DMS 273 (cell line): ENCODE measurements at regions not wholly inside any gene's neighbourhood (a gene's known extent, or its start where the extent isn't known, plus 50 kb on each side); places are given as distances from the start of the nearest gene placed in this dataset.

ENCODE experiments used
- DNase-seq: peaks from one replicate; lab custom pipeline; 2025; ENCODE audit not compliant: unreplicated experiment; lab: John Stamatoyannopoulos, UW

DNA sequence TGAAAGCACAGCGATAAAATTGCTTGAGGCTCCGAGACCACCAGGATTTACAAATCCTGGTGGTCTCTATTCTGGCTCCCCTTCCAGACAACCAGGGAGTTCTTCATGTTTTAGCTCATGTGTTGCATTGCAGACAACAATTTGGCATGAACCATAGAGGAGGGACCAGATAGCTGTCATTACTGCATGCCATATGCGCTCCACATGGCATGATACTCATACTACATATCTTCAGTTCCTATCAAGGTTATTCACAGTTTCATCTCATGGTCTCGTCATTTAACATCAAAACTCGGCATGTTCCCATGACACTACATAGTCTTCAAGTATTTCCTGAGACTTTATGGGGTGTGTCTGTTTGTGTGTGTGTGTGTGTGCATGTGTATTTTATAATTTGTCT lies 220.3 kb downstream of the OR13H1 start:
- no peak for DNase-seq

DNA sequence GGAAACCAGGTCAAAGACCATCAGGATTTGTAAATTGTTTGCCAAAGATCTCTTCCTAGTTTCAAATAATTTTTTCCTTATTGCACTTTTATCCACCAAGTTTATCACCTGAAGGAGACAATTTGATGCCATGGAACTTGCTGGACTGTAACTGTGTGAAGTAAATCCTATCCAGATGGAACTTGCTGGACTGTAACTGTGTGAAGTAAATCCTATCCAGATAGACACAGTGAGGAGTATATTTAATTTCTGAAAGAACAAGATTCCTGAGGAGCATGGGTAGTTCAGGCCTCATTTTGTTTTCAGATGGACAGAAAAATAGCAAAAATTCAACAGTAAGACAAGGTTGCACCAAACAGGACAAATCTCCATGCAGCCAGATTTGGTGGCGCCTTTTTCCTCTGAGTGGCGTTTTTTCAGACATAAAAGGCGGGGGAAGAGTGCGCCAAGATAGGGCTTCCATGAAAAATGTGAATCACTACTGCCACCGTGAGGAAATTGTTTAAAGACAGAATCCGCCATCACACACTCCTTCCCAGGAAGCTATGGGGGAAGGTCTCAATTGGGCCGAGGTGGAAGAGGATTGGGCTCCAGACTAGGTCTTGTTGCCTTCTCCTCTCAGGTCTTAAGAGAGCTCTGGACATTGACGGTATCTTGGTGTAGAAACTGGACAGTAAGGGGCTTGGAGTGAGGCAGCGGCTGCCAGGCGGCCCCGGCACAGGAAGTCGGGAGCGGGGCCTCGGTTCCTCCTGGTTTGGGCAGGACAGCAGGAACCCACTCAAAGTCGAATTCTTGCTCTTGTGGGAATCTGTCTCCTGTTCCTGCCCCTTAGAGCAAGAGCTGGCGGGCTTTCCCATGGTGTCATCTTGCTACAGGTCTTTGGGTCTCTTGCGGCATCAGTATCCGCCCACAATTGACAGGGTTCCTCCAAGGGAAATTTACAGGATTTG lies 234.7 kb downstream of the OR13H1 start:
- DNase-seq: peak; percentile 86

DNA sequence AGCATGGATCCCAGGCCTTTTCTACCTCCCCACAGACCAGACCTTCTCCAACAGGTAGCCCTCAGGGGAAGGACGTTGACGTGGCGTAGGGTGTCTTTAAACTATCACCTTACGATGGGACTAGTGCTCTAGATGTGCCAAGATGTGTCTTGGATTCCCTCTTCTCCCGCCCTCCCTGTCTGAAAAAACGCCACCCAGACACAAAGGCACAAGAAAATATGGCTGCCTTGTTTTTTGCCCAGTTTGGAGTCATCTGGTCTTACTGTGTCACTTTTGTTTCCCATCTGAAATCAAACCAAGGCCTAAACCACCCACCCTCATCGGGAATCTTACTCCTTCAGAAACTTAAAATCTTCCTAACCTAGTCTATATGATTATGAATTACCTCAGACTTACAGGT lies 235.4 kb downstream of the OR13H1 start:
- DNase-seq: no peak

DNA sequence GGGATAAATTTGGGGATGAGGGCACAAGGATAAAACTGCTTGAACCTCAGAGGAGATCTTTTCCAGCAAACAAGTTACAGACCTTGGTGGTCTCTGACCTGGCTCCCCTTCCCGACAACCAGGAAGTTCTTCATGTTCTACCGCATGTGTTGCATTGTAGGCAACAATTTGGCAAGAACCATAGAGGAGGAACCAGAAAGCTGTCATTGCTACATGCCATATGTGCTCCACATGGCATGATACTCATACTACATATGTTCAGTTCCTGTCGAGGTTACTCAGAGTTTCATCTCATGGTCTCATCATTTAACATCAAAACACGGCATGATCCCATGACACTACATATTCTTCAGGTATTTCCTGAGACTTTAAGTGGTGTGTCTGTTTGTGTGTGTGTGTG lies 235.9 kb downstream of the OR13H1 start:
- DNase-seq: peak; percentile 30

DNA sequence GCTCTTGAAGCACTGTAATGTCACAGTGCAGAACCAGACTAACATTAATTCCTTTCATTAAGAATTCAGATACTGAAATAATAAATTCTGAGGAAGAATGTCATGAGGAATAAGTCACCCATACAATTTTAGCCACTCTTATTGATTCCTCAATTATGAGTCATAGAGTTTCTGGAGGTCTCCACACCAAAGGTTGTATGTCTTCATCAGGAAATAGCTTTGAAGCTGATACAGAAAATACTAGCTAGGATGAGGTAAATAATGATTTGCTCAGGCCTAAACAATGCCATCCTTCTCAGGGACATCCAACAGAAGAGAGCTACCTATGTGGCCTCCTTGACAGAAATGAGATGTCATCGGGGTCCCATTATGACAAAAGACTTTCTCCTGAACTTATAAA lies 238.8 kb downstream of the OR13H1 start:
- DNase-seq: no peak

DNA sequence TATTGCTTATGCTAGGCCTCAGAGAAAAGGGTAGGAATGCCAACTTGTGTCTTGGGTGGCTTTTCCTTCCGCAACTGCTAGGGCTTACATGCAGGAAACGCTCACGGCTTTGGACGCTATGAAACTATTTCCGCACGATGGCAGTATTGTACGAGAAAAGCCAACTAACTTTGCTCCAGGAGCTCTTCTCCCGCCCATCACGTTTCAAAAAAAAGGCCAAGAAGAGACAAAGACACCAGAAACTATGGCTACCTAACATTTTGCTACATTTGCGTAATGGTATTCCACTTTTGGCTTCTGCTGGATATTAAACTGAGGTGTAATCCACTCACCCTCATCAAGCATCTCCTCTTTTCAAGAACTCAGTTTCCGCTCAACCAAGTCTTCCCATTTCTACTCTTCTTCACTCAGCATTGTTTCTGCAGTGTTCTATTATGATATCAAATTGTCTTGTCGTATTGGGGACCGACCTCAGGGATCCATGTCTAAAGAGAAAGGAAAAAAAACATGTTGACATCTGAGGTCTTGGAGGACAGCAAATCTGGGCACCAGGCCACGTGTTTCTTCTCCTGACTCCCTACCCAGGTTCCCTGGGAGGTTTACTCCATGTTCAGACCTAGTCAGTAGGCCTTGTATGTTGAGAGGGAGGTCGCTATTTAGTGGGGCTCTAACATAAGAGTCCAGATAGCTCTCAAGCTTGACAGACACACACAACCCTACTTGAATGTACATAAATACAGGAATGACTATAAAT lies 239.4 kb upstream of the STK26 start:
- peak; percentile 98 for DNase-seq

DNA sequence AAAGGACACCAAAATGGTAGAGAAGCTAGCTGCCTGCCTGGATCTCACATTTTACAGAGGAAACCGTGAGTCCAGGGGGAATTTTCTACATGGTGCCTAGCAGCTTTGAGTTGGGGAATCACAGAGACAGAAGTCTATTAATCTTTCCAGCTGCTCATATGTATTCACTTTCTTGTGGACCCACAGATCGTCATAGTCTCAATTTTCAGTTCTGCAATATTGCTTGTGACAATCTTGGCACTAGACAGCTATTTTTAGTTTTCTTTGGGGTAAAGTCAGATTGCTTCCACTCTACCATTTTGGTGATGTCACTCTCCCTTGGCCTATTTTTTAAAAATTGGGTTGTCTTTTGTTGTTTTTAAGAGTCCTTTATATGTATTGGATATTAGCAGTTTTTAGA lies 233.4 kb upstream of the STK26 start:
- DNase-seq: no peak

DNA sequence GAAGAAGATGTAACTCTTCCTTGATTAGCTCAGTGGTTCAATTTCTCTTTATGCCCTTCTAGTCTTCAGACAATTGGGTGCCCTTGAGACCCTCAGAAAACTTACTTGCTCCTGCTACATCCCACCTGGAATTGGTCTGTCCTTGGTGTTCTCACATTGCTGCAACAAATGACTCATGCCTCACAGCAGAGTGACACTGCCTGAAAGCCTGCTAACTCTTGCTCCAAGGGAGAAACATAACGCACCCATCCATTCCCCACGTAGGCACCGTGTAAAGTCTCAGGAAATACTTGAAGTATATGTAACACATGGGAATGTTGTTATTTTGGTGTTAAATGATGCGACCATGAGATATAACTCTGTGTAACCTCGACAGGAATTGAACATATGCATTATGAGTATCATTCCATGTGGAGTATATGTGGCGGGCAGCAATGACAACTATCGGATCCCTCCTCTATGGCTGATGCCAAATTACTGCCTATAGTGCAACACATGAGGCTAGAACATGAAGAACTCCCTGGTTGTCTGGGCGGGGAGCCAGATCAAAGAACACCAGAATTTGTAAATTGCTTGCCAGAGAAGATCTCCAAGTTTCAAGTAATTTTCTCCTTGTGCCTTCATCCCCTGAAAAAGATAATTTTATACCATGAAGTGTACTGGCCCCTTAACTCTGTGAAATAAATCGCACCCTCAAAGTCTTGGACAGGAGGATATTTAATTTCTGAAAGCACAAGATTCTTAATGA lies 231.3 kb upstream of the STK26 start:
- peak; percentile 78 for DNase-seq

DNA sequence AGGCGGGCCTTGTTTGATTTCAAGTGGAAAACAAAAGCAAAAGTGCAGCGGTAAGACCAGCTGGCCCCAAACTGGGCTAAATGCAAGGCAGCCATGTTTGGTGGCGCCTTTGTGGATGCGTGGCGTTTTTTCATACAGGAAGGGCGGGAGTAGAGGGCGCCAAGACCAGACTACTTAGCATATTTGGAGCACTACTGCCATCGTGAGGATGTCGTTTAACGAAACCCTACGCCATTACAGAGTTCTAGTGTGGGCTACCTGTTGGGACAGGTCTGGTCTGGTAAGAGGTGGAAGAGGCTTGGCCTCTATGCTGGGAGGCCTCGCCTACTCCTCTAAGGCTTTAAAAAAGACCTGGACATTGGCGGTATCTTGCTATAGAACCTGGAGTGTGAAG lies 230.7 kb upstream of the STK26 start:
- peak; percentile 99 for DNase-seq

DNA sequence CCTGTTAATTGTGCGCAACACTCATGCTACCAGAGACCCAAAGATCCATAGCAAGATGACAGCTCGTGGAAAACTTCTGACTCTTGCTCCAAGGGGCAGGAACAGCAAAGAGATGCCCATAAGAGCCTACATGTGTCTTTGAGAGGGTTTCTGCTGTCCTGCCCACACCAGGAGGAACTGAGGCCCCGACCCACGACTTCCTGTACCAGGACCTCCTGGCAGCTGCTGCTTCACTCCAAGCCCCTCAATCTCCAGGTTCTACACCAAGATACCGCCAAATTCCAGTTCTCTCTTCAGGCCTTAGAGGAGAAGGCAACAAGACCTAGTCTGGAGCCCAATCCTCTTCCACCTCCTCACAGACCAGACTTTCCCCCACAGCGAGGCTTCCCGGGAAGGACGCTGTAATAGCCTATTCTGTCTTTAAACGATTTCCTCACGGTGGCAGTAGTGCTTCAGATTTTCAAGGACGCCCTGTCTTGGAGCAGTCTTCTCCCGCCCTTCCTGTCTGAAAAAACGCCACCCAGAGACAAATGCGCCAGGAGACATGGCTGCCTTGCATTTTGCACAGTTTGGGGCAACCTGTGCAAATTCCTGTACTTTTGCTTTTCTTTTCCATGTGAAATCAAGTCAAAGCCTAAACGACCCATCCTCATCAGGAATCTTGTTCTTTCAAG lies 230.2 kb upstream of the STK26 start:
- peak; percentile 98 for DNase-seq

DNA sequence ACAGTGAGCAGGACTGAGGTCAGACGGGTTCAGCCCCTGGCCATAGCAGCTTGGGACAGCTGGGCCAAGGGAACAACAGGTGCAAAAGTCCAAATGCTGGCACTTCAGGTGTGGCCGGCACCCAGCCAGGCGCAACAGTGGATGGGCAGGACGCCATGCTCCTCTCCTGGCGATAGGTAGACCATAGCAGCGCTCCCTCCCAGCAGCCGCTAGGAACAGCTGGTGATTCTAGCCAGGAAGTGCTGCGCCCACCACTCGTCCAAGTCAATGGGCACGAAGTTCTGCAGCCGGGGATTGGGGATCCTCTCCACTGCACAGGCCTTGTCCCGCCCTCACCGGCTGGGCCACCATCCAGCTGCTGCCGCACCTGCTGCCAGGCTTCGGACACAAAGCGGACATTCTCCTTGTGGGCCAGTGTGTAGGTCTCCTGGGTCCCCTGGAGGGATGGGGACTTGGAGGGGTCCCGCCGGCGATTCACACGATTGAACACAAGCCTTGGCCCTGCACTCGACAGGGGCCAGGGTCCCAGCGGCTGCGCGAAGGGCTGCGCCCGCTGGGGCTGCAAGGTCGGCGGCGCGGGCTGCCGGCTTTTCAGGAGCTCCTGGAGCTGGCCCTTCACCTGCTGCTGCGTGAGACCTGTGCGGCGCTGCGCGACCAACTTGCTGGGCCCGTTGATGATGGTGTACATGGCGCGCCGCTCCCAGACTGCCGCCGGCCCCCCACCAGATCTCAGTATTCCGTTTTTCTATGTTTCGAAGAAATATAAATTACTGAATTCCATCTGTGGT lies 227.5 kb upstream of the STK26 start:
- DNase-seq: peak; percentile 19

DNA sequence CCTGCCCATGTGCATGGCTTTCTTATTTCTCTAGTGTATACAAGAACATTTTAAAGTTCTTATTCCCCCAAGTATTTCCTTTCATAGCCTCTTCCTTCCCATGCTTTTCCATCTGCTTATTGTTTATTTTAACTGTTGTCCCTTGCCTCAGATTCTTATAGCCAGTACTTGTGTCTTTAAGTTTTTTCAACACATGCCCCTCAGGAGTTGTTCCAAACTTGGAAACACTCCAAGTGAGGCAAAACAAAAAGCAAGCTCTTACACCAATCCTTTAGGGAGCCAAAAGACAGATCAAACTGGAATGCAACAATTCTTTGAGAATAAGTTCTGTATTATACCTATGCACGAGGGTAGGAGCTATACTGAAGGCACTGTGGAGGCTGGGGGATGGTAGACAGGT lies 222.0 kb upstream of the STK26 start:
- DNase-seq: no peak

DNA sequence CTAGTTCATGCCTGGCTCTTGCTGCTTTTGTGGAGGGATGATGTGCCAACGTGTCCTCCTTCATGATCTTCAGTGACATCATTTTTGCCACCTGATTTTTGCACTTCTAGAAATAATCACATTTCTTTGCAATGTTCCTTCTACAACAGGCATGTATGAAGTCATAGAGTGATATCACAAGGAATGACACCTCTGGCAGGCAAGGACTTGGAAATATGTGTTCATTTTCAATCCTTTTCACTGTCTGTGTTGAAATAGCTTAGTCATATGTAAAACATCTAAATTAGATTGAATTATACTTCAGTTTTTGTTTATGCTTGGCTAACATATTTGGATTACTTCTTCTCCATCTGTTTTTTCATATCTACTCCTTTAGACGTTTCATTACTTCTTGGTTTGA lies 221.2 kb upstream of the STK26 start:
- no peak for DNase-seq

DNA sequence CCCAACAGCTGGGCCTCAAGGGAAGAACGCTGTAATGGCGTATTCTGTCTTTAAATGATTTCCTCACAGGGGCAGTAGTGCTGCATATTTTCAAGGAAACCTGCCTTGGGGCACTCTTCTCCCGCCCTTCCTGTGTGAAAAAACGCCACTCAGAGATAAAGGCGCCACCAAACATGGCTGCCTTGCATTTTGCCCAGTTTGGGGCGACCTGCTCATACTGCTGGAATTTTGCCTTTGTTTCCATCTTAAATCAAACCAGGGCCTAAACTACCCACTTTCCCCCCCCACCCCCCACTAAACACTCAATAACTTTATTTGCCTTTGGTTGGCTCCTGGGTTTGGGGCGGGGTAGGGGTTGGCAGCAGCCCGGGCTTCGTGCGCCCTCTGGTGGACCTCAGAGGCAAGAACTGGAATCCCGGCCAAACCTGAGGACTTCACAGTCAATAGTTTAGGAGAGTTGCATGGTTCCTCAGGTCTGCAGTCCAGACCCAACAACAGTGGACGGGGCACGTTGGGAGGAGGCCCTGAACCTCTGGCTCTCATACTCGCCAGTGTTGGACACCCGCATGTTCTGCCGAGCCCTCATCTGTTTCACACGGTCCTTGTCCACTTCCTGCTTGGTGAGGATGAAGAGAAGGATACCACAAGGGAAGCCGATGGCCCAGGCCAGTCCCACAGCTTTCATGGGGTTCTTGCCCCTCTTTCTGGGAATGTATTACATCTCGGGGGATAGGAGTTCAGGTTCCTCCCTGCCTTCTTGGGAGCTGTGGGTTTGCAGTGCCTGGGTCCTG lies 220.1 kb upstream of the STK26 start:
- peak; percentile 72 for DNase-seq

DNA sequence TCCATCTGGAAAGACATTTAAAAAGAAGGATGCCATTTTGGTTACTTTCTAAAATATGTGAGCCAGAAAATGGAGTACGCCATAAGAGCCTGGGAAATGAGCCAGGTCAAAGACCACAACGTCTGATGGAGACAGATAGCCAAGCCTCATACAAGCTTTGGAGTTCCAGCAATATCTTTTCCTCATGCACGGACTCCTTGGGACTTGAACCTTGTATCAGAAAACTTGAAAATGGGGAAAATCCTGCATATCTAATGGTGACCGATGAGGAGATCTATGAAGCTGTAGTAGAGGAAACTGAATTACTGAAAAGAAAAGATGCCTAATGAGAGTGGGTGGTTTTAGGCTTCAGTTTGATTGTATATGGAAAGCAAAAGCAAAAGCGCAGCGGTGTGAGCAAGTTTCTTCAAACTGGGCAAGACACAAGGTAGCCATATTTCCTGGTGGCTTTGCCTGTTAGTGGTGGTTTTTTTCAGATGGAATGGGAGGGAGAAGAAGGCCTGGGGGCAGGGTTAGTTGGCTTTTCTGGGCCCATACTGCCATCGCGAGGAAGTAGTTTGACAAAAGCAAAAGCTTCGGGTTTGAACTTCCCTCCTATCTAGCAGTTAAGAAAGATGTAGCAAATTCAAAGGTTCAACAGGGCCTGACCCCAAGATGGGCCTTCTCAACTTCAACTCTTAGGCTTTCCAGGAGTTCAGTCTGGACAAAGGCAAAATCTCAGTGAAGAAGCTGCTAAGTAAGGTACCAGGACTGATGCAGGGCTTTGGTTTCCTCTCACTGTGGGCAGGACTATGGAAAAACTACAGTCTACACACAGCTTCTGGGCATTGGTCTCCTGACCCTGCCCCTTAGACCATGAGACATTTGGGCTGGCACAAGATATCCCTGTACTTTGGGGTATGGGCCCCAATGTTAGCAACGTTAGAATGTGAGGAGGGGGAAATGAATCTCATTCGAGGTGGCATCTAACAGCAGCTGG lies 210.0 kb upstream of the STK26 start:
- DNase-seq: peak; percentile 61

DNA sequence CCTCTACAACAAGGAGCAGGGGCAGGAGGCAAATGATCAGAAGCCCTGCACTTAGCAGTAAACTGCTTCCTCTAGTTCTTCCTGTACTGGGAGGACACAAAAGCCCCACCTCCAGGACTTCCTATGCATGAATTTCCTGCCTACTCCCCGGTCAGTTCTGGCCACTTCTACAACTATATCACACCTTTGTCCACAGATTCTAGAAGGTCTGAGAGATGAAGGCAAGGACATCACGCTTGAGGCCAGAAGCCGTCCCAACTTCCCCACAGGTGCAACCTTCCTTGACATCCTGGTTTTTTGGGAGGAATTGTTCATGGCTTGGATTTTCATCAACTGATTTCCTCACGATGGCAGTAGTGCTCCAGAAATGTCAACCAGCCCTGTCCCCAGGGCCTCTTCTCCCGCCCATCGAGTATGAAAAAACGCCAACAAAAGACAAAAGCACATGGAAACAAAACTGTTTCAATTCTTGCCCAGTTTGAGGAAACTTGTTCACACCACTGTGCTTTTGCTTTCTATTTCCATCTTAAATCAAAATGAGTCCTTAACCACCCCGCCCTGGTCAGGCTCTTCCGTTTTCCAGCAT lies 206.5 kb upstream of the STK26 start:
- DNase-seq: peak; percentile 66

DNA sequence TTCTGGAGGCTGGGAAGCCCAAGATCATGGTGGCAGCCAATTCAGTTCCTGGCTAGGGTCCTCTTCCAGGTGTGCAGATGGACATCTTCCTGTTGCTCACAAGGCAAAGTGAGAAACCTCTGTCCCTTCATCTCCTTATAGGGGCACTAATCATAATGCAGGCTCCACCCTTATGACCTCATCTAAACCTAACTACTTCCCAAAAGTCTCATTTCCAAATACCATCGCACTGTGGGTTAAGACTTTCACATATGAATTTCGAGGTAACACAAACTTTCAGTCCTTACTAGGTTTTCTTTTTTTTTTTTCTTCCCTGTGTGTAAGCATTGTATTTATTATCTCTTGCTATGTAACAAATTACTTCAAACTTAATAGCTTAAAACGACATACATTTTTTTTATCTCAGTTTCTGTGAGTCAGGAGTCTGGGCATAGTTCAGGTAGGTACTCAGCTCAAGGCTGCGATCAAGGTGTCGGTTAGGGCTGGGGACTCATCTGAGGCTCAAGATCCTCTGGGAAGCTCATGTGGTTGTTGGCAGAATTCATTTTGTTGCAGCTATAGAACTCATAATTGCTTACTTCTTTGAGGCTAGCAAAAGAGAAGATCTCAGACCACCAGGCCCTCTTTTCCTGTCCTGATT lies 204.7 kb upstream of the STK26 start:
- DNase-seq: no peak
